ENCODE measurements at regions not wholly inside any gene's neighbourhood (a gene's known extent, or its start where the extent isn't known, plus 50 kb on each side); places are given as distances from the start of the nearest gene placed in this dataset.

DNA sequence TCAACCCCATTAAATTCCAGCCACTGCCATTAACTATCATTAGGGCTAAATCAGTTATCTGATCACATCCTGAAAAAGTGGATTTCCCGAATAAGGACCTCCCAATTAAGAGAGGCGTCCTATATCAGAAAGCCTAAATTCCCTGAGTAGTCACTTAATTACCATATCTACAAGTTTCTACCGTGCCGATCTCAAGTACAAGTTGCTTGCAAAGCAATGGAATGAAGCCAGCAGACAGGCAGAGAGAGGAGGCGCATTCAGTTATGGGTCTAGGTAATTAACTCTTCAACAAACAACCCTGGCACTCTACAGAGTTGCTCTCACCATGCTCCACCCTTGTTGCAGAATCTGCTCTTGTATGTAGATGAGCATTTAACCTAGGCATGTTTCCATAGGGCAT lies 494.6 kb upstream of the RUNX1 start:
- DNase-seq (no peak), ATAC-seq (ENCODE audit: insufficient read depth, low FRiP score) (no peak)
- Histone ChIP-seq H3K4me1 (ENCODE audit: control insufficient read depth in 5 of 5, insufficient read depth in 5 of 5, low read length in 5 of 5) (no peaks in the 10 kb centered on the region), H3K36me3 (ENCODE audit: control insufficient read depth in 4 of 4, insufficient read depth in 4 of 4, low read length in 4 of 4) (no peaks in the 10 kb centered on the region), H3K4me3 (no peak overlapping the region), H3K27ac (ENCODE audit: low read depth in 1 of 2, low read length in 1 of 2) (no peak overlapping the region), H3K9ac (ENCODE audit: insufficient read depth in 1 of 2, low read length in 2 of 2) (no peak overlapping the region), H3K27me3 (ENCODE audit: control insufficient read depth in 3 of 3, insufficient read depth in 3 of 3, low read length in 2 of 3) (no peaks in the 10 kb centered on the region), H3K9me3 (ENCODE audit: control insufficient read depth in 4 of 4, insufficient read depth in 3 of 4, low read length in 3 of 4) (no peaks in the 10 kb centered on the region)
- WGBS, 2 donors: 40 to 59% methylated on average over 5 of the region's 5 CpGs
- TF ChIP-seq, protein P1, sequence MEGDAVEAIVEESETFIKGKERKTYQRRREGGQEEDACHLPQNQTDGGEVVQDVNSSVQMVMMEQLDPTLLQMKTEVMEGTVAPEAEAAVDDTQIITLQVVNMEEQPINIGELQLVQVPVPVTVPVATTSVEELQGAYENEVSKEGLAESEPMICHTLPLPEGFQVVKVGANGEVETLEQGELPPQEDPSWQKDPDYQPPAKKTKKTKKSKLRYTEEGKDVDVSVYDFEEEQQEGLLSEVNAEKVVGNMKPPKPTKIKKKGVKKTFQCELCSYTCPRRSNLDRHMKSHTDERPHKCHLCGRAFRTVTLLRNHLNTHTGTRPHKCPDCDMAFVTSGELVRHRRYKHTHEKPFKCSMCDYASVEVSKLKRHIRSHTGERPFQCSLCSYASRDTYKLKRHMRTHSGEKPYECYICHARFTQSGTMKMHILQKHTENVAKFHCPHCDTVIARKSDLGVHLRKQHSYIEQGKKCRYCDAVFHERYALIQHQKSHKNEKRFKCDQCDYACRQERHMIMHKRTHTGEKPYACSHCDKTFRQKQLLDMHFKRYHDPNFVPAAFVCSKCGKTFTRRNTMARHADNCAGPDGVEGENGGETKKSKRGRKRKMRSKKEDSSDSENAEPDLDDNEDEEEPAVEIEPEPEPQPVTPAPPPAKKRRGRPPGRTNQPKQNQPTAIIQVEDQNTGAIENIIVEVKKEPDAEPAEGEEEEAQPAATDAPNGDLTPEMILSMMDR (IDR thresholded peaks at IDR 0.05; ENCODE audit: control extremely low read depth, extremely low read depth): no peak

DNA sequence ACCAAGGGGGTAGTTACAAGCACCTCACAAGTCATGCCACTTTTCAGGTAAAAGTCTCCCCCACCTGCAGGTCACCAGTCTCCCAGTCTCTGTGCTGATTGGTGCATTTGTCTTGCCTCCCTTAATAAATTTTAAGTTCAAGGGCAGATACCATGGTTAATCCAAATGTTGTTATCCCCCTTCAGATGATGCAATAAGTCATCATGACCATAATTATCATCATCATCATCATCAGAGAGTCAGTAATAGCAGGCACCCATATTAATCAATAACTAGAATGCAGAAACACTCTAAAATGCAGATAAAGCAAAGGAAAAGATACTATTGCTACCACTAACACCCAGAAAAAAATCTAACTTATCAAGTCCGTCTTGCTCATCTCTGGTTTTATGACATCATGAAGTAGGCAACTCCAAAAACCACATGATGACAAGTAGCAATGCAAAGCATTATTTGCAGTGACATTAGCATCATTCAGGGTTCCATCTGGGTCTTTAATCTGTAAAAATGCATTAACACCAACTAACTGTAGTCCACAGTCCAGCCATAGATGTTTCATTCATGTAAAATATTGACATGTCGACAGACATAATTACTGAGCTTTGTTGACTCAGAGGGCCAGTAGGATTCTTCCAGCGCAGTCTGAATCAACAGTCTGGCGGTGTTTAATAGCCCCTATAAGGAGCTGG lies 492.0 kb upstream of the RUNX1 start:
- TF ChIP-seq, protein P1 (IDR thresholded peaks at IDR 0.05; ENCODE audit: control extremely low read depth, extremely low read depth): no peak
- ATAC-seq (ENCODE audit: insufficient read depth, low FRiP score): no peak

GRCh38 chr21:35538386-35538785 lies 489.3 kb upstream of the RUNX1 start:
- DNase-seq: no peak
- ATAC-seq (ENCODE audit: insufficient read depth, low FRiP score): no peak
- Histone ChIP-seq H3K4me3 (no peak overlapping the region), H3K9ac (ENCODE audit: insufficient read depth in 1 of 2, low read length in 2 of 2) (no peak overlapping the region), H3K36me3 (ENCODE audit: control insufficient read depth in 4 of 4, insufficient read depth in 4 of 4, low read length in 4 of 4) (no peaks in the 10 kb centered on the region), H3K9me3 (ENCODE audit: control insufficient read depth in 4 of 4, insufficient read depth in 3 of 4, low read length in 3 of 4) (no peaks in the 10 kb centered on the region), H3K27me3 (ENCODE audit: control insufficient read depth in 3 of 3, insufficient read depth in 3 of 3, low read length in 2 of 3) (no peaks in the 10 kb centered on the region), H3K27ac (ENCODE audit: low read depth in 1 of 2, low read length in 1 of 2) (no peak overlapping the region), H3K4me1 (ENCODE audit: control insufficient read depth in 5 of 5, insufficient read depth in 5 of 5, low read length in 5 of 5) (no peaks in the 10 kb centered on the region)
- WGBS, 2 donors: 56 to 69% methylated on average over 1 of the region's 1 CpG
- TF ChIP-seq, protein P1 (IDR thresholded peaks at IDR 0.05; ENCODE audit: control extremely low read depth, extremely low read depth): no peak

More for the DNA sequence above, 492.0 kb upstream of the RUNX1 start:
- DNase-seq: no peak
- Histone ChIP-seq H3K4me1 (ENCODE audit: control insufficient read depth in 5 of 5, insufficient read depth in 5 of 5, low read length in 5 of 5) (no peaks in the 10 kb centered on the region), H3K27ac (ENCODE audit: low read depth in 1 of 2, low read length in 1 of 2) (no peak overlapping the region), H3K27me3 (ENCODE audit: control insufficient read depth in 3 of 3, insufficient read depth in 3 of 3, low read length in 2 of 3) (no peaks in the 10 kb centered on the region), H3K36me3 (ENCODE audit: control insufficient read depth in 4 of 4, insufficient read depth in 4 of 4, low read length in 4 of 4) (no peaks in the 10 kb centered on the region), H3K4me3 (no peak overlapping the region), H3K9ac (ENCODE audit: insufficient read depth in 1 of 2, low read length in 2 of 2) (no peak overlapping the region), H3K9me3 (ENCODE audit: control insufficient read depth in 4 of 4, insufficient read depth in 3 of 4, low read length in 3 of 4) (no peaks in the 10 kb centered on the region)
- 92 to 96% methylated on average over 4 of the region's 4 CpGs for WGBS, 2 donors

DNA sequence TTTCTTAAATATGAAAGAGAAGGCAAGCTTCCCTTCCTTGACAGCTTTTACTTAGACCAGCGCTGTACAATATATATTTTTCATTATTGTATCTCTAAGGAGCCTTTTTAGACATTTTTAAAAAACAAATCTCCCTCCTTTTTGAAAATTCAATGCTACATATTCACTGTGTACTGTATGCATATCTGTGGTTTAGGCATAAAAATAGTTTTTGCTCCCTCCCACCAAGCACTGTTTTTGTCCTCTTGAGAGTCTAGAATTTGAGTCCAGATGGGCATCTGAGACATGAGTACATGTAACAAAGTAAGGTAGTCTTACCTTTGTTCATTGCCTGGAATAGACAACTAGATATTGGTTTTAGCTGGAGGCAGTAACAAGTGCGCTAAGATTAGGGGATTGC lies 488.5 kb upstream of the RUNX1 start:
- Histone ChIP-seq H3K9me3 (ENCODE audit: control insufficient read depth in 4 of 4, insufficient read depth in 3 of 4, low read length in 3 of 4) (no peaks in the 10 kb centered on the region), H3K27ac (ENCODE audit: low read depth in 1 of 2, low read length in 1 of 2) (no peak overlapping the region), H3K9ac (ENCODE audit: insufficient read depth in 1 of 2, low read length in 2 of 2) (no peak overlapping the region), H3K4me1 (ENCODE audit: control insufficient read depth in 5 of 5, insufficient read depth in 5 of 5, low read length in 5 of 5) (no peaks in the 10 kb centered on the region), H3K36me3 (ENCODE audit: control insufficient read depth in 4 of 4, insufficient read depth in 4 of 4, low read length in 4 of 4) (no peaks in the 10 kb centered on the region), H3K4me3 (no peak overlapping the region), H3K27me3 (ENCODE audit: control insufficient read depth in 3 of 3, insufficient read depth in 3 of 3, low read length in 2 of 3) (no peaks in the 10 kb centered on the region)
- 94 to 95% methylated on average over 2 of the region's 2 CpGs for WGBS, 2 donors
- TF ChIP-seq, protein P1 (IDR thresholded peaks at IDR 0.05; ENCODE audit: control extremely low read depth, extremely low read depth): no peak
- DNase-seq (no peak), ATAC-seq (ENCODE audit: insufficient read depth, low FRiP score) (no peak)
